Endodermal cell (in vitro differentiated cells): ENCODE measurements at regions not wholly inside any gene's neighbourhood (a gene's known extent, or its start where the extent isn't known, plus 50 kb on each side); places are given as distances from the start of the nearest gene placed in this dataset.
A peak's percentile ranks its signal among the peaks of the same experiment; 100 is the strongest.
"Not testable (repeated sequence)": the region's sequence is repeated elsewhere in the genome, so short reads cannot be mapped to it uniquely, and the experiment has no call there.

Source experiments
- DNase-seq: peaks from one replicate; pipeline ENCODE4 v3.0.0-alpha.2; 2017
- H3K27ac ChIP-seq: 2 replicates; pipeline ENCODE4 v1.5.1; 2013; ENCODE audit warnings: mild to moderate bottlenecking, low read depth, low read length, moderate library complexity
- H3K27me3 ChIP-seq: 2 replicates; pipeline ENCODE4 v1.6.1; 2013; ENCODE audit warnings: mild to moderate bottlenecking, low read length, moderate library complexity; ENCODE audit not compliant: insufficient read depth, control insufficient read depth, poor library complexity, severe bottlenecking
- H3K36me3 ChIP-seq: 2 replicates; pipeline ENCODE4 v1.7.0; 2013; ENCODE audit warnings: mild to moderate bottlenecking, low read length, moderate library complexity; ENCODE audit not compliant: control insufficient read depth, insufficient read depth
- H3K4me1 ChIP-seq: one replicate; pipeline ENCODE4 v1.7.0; 2013; ENCODE audit warnings: low read length; ENCODE audit not compliant: control insufficient read depth, insufficient read depth
- H3K4me3 ChIP-seq: 2 replicates; pipeline ENCODE4 v1.5.1; 2013; ENCODE audit warnings: mild to moderate bottlenecking, low read length, moderate library complexity
- H3K9ac ChIP-seq: 2 replicates; pipeline ENCODE4 v1.6.1; 2013; ENCODE audit warnings: mild to moderate bottlenecking, low read length, moderate library complexity; ENCODE audit not compliant: poor library complexity, severe bottlenecking; ENCODE audit errors: extremely low read depth
- H3K9me3 ChIP-seq: 2 replicates; pipeline ENCODE4 v1.6.1; 2013; ENCODE audit warnings: mild to moderate bottlenecking, low read length, moderate library complexity; ENCODE audit not compliant: control insufficient read depth
- H3K27ac Mint-ChIP-seq: 2 replicates; pipeline ENCODE4 v1.8.0; 2020; ENCODE audit warnings: mixed read lengths
- H3K27me3 Mint-ChIP-seq: 2 replicates; pipeline ENCODE4 v1.8.0; 2021; ENCODE audit warnings: mild to moderate bottlenecking, mixed read lengths; ENCODE audit not compliant: insufficient read depth
- H3K36me3 Mint-ChIP-seq: 2 replicates; pipeline ENCODE4 v1.8.0; 2020; ENCODE audit warnings: low read depth, mixed read lengths
- H3K4me1 Mint-ChIP-seq: 2 replicates; pipeline ENCODE4 v1.8.0; 2020; ENCODE audit warnings: mixed read lengths
- H3K4me3 Mint-ChIP-seq: 2 replicates; pipeline ENCODE4 v1.8.0; 2020; ENCODE audit warnings: mild to moderate bottlenecking, moderate library complexity, mixed read lengths
- H3K9me3 Mint-ChIP-seq: 2 replicates; pipeline ENCODE4 v1.8.0; 2020; ENCODE audit warnings: mild to moderate bottlenecking, mixed read lengths
- CTCF ChIP-seq: fragments of 200-600 bp; sonication (generic); conservative IDR thresholded peaks from 2 replicates; pipeline ENCODE4 v1.5.0; 2021; ENCODE audit warnings: antibody characterized with exemption, mild to moderate bottlenecking
- WGBS, 2 experiments: methylation state at CpG; one replicate each; pipeline versions ENCODE4 v1.1.5 to v1.1.7; 2013; ENCODE audit warnings: missing lambda C conversion rate in 2 of 2, mixed read lengths in 1 of 2; ENCODE audit not compliant: insufficient coverage in 1 of 2, insufficient read length in 1 of 2; 5-methylcytosine and 5-hydroxymethylcytosine counted together

- H3K4me3 ChIP-seq: peak overlapping the region; percentile 75
- no peaks in the 10 kb centered on the region for H3K9me3 ChIP-seq
- no CpG with 5 or more reads among the region's 1 CpG for WGBS, 2 experiments
- Mint-ChIP-seq H3K36me3 (peaks cover 39% of the 10 kb centered on the region), H3K9me3 (no peaks in the 10 kb centered on the region), H3K4me1 (peaks cover 36% of the 10 kb centered on the region), H3K27ac (no peak overlapping the region), H3K4me3 (no peak overlapping the region), H3K27me3 (no peaks in the 10 kb centered on the region)
- TF ChIP-seq CTCF: no peak
- H3K27ac ChIP-seq: no peak overlapping the region
- H3K36me3 ChIP-seq: peaks cover 22% of the 10 kb centered on the region
- DNase-seq: no peak
- H3K27me3 ChIP-seq: no peaks in the 10 kb centered on the region
- H3K4me1 ChIP-seq: peaks cover 4% of the 10 kb centered on the region
- no peak overlapping the region for H3K9ac ChIP-seq
These were observed 586.0 kb upstream of the MDGA2 start for GRCh38 chr14:48261436-48261835.

GRCh38 chr14:48260394-48261295 is 585.2 kb upstream of the MDGA2 start:
- H3K27ac Mint-ChIP-seq: peak overlapping the region; percentile 94
- not testable (repeated sequence) for H3K27ac ChIP-seq
- H3K4me3 ChIP-seq: peak overlapping the region; percentile 75

GRCh38 chr14:48259876-48260275 is 584.5 kb upstream of the MDGA2 start:
- not testable (repeated sequence) for H3K27ac ChIP-seq, H3K4me3 ChIP-seq, H3K4me3 Mint-ChIP-seq, H3K27me3 Mint-ChIP-seq, H3K4me1 ChIP-seq, H3K9me3 Mint-ChIP-seq, H3K9me3 ChIP-seq, H3K9ac ChIP-seq, H3K27me3 ChIP-seq
- peaks cover 33% of the 10 kb centered on the region for H3K36me3 Mint-ChIP-seq
- 85 to 88% methylated on average over 7 to 8 of the region's 8 CpGs for WGBS, 2 experiments
- DNase-seq: peak; percentile 72
- peaks cover 22% of the 10 kb centered on the region for H3K36me3 ChIP-seq
- H3K4me1 Mint-ChIP-seq: peaks cover 39% of the 10 kb centered on the region
- H3K27ac Mint-ChIP-seq: peak overlapping the region; percentile 94

More at GRCh38 chr14:48260394-48261295, 585.2 kb upstream of the MDGA2 start:
- Mint-ChIP-seq H3K36me3 (peaks cover 32% of the 10 kb centered on the region), H3K4me1 (peaks cover 36% of the 10 kb centered on the region)
- H3K9ac ChIP-seq, H3K4me1 ChIP-seq, H3K27me3 Mint-ChIP-seq, H3K9me3 ChIP-seq, H3K4me3 Mint-ChIP-seq, H3K27me3 ChIP-seq, H3K9me3 Mint-ChIP-seq: not testable (repeated sequence)
- 73 to 89% methylated on average over 3 to 10 of the region's 10 CpGs for WGBS, 2 experiments
- H3K36me3 ChIP-seq: peaks cover 22% of the 10 kb centered on the region
- DNase-seq: peak; percentile 69

- H3K36me3 ChIP-seq: peaks cover 24% of the 10 kb centered on the region
- DNase-seq: peak; percentile 75
- Mint-ChIP-seq H3K36me3 (peaks cover 37% of the 10 kb centered on the region), H3K27ac (peak overlapping the region; percentile 94), H3K4me1 (peaks cover 44% of the 10 kb centered on the region)
- not testable (repeated sequence) for H3K4me3 Mint-ChIP-seq, H3K4me1 ChIP-seq, H3K4me3 ChIP-seq, H3K9me3 Mint-ChIP-seq, H3K9ac ChIP-seq, H3K27me3 ChIP-seq, H3K27me3 Mint-ChIP-seq, H3K9me3 ChIP-seq, H3K27ac ChIP-seq
- 58 to 80% methylated on average over 4 to 5 of the region's 5 CpGs for WGBS, 2 experiments
These were observed 583.8 kb upstream of the MDGA2 start for GRCh38 chr14:48259232-48259631.

- not testable (repeated sequence) for H3K27me3 ChIP-seq, H3K9me3 ChIP-seq, H3K4me3 Mint-ChIP-seq, H3K27me3 Mint-ChIP-seq, H3K4me1 ChIP-seq, H3K9me3 Mint-ChIP-seq, H3K4me3 ChIP-seq, H3K27ac ChIP-seq, H3K9ac ChIP-seq
- peaks cover 29% of the 10 kb centered on the region for H3K36me3 ChIP-seq
- Mint-ChIP-seq H3K27ac (peak overlapping the region; percentile 84), H3K4me1 (peaks cover 49% of the 10 kb centered on the region), H3K36me3 (peaks cover 42% of the 10 kb centered on the region)
- DNase-seq: peak; percentile 50
- 89% methylated on average over 9 of the region's 9 CpGs; no CpG with 5 or more reads in 1 of the 2 experiments for WGBS, 2 experiments
These were observed 583.3 kb upstream of the MDGA2 start for GRCh38 chr14:48258703-48259102.
